ENCODE measurements at regions not wholly inside any gene's neighbourhood (a gene's known extent, or its start where the extent isn't known, plus 50 kb on each side); places are given as distances from the start of the nearest gene placed in this dataset.

DNA sequence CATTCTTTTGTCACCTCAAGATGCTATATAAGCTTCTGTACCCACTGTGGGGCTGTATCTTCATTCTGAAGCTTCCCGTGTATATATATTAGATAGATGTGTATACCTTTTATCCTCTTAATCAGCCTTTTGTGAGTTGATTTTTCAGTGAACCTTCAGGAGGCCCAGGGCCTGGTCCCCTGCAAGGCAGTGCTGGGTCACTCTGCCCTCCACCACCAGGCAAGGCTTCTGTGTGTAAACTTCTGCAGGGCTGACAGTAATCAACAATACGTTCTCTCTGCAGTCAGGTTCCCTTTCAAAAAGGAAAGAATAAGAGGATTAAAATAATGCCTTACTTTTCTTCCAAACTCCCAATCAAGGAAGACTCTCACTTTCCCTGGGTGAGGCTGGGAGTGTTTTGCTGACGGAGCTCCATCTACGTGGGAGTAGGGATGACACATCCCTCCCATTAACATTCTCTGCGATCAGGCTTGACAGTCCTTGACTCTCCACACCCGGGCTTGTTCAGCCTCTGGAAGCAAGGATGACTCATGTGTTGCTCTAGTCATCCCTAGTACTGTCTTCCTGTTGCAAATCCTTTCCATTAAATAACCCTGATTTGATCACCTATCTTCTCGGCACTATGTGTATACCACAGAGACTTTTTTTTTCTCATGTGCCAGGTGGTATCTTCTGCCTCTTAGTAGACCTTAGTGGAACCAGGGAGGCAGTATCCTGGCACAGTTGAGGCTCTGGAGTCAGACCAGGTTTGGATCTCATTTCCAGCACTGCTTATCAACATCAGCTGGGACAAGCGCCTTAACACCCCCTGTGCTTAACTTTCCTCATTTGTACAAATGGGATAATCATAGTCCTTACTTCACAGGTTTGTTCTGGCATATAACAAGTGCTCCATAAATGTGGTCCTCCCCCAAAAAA, 70.3 kb upstream of the KCNK1 start:
- no peak for DNase-seq (ENCODE audit: low spot score)
- Histone ChIP-seq H3K4me1 (peaks cover 0 to 14% of the 10 kb centered on the region in 2 donors), H3K27ac (peak overlapping the region in 1 of 2 donors; percentile 62), H3K27me3 (no peaks in the 10 kb centered on the region), H3K9me3 (no peaks in the 10 kb centered on the region), H3K36me3 (no peaks in the 10 kb centered on the region), H3K4me3 (no peak overlapping the region)
- TF ChIP-seq, protein P1, sequence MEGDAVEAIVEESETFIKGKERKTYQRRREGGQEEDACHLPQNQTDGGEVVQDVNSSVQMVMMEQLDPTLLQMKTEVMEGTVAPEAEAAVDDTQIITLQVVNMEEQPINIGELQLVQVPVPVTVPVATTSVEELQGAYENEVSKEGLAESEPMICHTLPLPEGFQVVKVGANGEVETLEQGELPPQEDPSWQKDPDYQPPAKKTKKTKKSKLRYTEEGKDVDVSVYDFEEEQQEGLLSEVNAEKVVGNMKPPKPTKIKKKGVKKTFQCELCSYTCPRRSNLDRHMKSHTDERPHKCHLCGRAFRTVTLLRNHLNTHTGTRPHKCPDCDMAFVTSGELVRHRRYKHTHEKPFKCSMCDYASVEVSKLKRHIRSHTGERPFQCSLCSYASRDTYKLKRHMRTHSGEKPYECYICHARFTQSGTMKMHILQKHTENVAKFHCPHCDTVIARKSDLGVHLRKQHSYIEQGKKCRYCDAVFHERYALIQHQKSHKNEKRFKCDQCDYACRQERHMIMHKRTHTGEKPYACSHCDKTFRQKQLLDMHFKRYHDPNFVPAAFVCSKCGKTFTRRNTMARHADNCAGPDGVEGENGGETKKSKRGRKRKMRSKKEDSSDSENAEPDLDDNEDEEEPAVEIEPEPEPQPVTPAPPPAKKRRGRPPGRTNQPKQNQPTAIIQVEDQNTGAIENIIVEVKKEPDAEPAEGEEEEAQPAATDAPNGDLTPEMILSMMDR (IDR thresholded peaks at IDR 0.05) = no peak

DNA sequence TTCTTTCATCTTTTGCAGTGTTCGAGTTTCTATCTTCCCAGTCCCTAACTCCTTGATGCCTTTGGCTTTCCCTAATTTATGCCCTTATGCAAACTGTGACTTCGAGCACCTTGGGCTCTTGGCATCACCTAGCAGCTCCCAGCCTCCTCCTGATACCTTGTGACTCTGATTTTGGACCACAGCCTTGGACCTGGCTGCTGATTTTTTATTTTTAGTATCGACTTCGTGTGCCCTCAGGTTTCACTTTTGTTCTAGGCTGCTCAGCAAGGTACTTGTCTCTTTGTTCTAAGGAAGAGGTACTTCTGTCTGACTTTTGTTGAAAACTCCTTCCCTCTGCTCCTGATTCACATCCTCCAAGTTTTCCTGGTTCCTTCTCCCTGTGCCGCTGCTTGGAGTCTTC, 69.6 kb upstream of the KCNK1 start:
- Histone ChIP-seq H3K4me1 (peaks cover 0 to 14% of the 10 kb centered on the region in 2 donors), H3K4me3 (no peak overlapping the region), H3K27me3 (no peaks in the 10 kb centered on the region), H3K27ac (peak overlapping the region in 1 of 2 donors; percentile 38), H3K9me3 (no peaks in the 10 kb centered on the region), H3K36me3 (no peaks in the 10 kb centered on the region)
- DNase-seq (ENCODE audit: low spot score) = no peak
- TF ChIP-seq, protein P1 (IDR thresholded peaks at IDR 0.05) = no peak

DNA sequence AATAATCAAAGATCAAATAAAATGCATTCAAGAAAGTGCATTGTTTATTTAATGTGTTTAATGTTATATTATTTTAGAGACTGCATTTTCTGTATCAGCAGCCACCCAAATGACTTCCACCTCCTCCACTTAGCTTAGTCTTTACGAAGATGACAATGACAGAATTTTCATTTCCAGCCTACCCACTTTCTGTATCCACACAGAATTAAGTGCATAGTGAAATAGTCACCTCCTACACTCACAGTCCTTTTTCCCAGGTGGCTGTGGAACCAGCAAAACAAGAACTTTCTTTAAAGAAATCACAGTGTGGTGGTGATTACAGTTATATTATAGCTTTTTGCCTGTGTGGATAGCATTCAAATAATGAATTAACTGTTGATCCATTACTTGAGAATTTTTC, 66.2 kb upstream of the KCNK1 start:
- no peaks in the 10 kb centered on the region for H3K9me3 ChIP-seq
- DNase-seq (ENCODE audit: low spot score) = no peak
- H3K4me1 ChIP-seq = peaks cover 0 to 14% of the 10 kb centered on the region in 2 donors
- no peaks in the 10 kb centered on the region for H3K36me3 ChIP-seq
- no peaks in the 10 kb centered on the region for H3K27me3 ChIP-seq
- H3K4me3 ChIP-seq = no peak overlapping the region
- TF ChIP-seq, protein P1 (IDR thresholded peaks at IDR 0.05) = no peak
- no peak overlapping the region for H3K27ac ChIP-seq

DNA sequence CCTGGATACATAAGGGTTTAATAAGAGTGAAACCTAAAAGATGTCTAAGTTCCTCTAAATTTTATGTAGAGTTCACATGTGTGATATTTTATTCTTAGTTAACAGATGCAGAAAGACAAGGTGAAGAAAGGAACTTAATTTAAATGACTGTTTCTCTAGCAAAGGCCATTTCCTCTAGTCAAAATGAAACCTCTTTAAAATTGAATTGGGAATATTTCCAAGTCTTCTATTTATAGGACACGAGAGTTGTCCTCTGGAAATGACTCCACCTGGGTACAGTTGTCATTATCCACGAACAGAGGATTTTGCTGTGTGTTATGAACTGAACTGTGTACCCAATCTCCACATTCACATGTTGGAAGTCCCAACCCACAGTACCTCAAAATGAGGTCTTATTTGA, 64.5 kb upstream of the KCNK1 start:
- no peak overlapping the region for H3K27ac ChIP-seq
- no peaks in the 10 kb centered on the region for H3K36me3 ChIP-seq
- no peaks in the 10 kb centered on the region for H3K9me3 ChIP-seq
- TF ChIP-seq, protein P1 (IDR thresholded peaks at IDR 0.05) = no peak
- H3K4me3 ChIP-seq = no peak overlapping the region
- H3K4me1 ChIP-seq = peaks cover 0 to under 1% of the 10 kb centered on the region in 2 donors
- H3K27me3 ChIP-seq = no peaks in the 10 kb centered on the region
- no peak for DNase-seq (ENCODE audit: low spot score)

DNA sequence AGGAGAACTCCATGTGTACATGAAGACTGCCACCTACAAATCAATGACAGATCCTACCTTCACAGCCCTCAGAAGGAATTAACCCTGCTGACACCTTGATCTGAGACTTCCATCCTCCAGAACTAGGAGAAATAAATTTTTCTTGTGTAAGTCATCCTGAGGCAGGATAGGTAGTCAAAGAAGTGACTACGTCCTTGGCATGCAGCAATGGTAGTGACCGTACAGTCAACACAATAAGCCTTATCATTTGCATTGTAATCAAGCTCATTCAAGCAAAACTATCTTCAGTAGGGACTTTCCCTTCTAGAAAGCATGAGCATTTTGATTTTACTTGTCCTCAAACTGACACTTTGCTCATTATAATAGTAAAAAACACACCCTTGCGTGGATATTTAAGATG, 64.0 kb upstream of the KCNK1 start:
- TF ChIP-seq, protein P1 (IDR thresholded peaks at IDR 0.05) = no peak
- no peaks in the 10 kb centered on the region for H3K4me1 ChIP-seq
- H3K4me3 ChIP-seq = no peak overlapping the region
- H3K27me3 ChIP-seq = no peaks in the 10 kb centered on the region
- no peaks in the 10 kb centered on the region for H3K9me3 ChIP-seq
- no peak overlapping the region for H3K27ac ChIP-seq
- no peaks in the 10 kb centered on the region for H3K36me3 ChIP-seq
- DNase-seq (ENCODE audit: low spot score) = no peak

All from right atrium auricular region (tissue), 2 donors.